GM21360 (cell line): ENCODE measurements at regions not wholly inside any gene's neighbourhood (a gene's known extent, or its start where the extent isn't known, plus 50 kb on each side); places are given as distances from the start of the nearest gene placed in this dataset.
"Not testable (repeated sequence)": the region's sequence is repeated elsewhere in the genome, so short reads cannot be mapped to it uniquely, and the experiment has no call there.

Source experiments
- ATAC-seq: cut with Tn5 transposase; IDR thresholded peaks from one replicate; pipeline ENCODE4 v1.9.1; 2021; ENCODE audit warnings: mild to moderate bottlenecking, moderate library complexity; ENCODE audit not compliant: unreplicated experiment

GRCh38 chr12:31215518-31216232 lies 110.3 kb downstream of the SINHCAF start:
- ATAC-seq, result no peak

GRCh38 chr12:31216479-31216878 lies 109.5 kb downstream of the SINHCAF start:
- no peak for ATAC-seq

- ATAC-seq, result no peak
Measured at GRCh38 chr12:31217356-31218130, 108.4 kb downstream of the SINHCAF start.

- ATAC-seq, result no peak
Measured at GRCh38 chr12:31218203-31219025, 107.5 kb downstream of the SINHCAF start.

- ATAC-seq, result no peak
Measured at GRCh38 chr12:31219521-31219920, 106.4 kb downstream of the SINHCAF start.

- no peak for ATAC-seq
Measured at GRCh38 chr12:31220061-31220460, 105.9 kb downstream of the SINHCAF start.

GRCh38 chr12:31220633-31221550 lies 105.1 kb downstream of the SINHCAF start:
- no peak for ATAC-seq

GRCh38 chr12:31221551-31221945 lies 104.4 kb downstream of the SINHCAF start:
- ATAC-seq, result no peak

- no peak for ATAC-seq
Measured at GRCh38 chr12:31222620-31223222, 103.2 kb downstream of the SINHCAF start.

GRCh38 chr12:31223640-31224039 lies 102.3 kb downstream of the SINHCAF start:
- not testable (repeated sequence) for ATAC-seq

GRCh38 chr12:31224768-31225448 lies 101.0 kb downstream of the SINHCAF start:
- no peak for ATAC-seq

GRCh38 chr12:31225656-31226535 lies 100.1 kb downstream of the SINHCAF start:
- no peak for ATAC-seq

- ATAC-seq, result no peak
Measured at GRCh38 chr12:31226639-31227038, 99.3 kb downstream of the SINHCAF start.

GRCh38 chr12:31227401-31227981 lies 98.5 kb downstream of the SINHCAF start:
- no peak for ATAC-seq

GRCh38 chr12:31228811-31229792 lies 96.8 kb downstream of the SINHCAF start:
- no peak for ATAC-seq

GRCh38 chr12:31230004-31230403 lies 95.9 kb downstream of the SINHCAF start:
- no peak for ATAC-seq
